ENCODE measurements at regions not wholly inside any gene's neighbourhood (a gene's known extent, or its start where the extent isn't known, plus 50 kb on each side); places are given as distances from the start of the nearest gene placed in this dataset.

DNA sequence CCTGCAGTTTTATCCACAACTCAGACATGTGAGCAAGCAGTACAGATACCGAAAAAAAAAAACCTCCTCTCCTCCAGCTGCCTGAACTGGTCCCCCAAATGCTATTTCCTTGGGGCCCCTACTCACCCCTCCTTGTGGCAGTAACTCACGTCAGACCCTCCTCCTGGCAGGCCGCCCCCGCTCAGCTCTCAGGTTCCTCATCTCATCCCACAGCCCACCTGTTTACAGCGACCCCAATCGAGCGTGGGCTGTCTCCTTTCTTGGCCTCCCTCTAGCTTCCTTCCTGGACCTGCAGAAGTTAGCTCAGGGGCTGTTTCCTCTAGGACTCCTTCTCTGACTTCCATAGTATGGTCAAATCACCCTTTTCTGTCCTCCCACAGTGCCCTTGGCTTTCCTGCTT lies 455.3 kb downstream of the BCL11B start:
- no peak for TF ChIP-seq POLR2A (IDR thresholded peaks at IDR 0.05)
- TF ChIP-seq, protein P1, sequence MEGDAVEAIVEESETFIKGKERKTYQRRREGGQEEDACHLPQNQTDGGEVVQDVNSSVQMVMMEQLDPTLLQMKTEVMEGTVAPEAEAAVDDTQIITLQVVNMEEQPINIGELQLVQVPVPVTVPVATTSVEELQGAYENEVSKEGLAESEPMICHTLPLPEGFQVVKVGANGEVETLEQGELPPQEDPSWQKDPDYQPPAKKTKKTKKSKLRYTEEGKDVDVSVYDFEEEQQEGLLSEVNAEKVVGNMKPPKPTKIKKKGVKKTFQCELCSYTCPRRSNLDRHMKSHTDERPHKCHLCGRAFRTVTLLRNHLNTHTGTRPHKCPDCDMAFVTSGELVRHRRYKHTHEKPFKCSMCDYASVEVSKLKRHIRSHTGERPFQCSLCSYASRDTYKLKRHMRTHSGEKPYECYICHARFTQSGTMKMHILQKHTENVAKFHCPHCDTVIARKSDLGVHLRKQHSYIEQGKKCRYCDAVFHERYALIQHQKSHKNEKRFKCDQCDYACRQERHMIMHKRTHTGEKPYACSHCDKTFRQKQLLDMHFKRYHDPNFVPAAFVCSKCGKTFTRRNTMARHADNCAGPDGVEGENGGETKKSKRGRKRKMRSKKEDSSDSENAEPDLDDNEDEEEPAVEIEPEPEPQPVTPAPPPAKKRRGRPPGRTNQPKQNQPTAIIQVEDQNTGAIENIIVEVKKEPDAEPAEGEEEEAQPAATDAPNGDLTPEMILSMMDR (IDR thresholded peaks at IDR 0.05), result no peak

All from breast epithelium (tissue), 3 donors.